Central memory CD8-positive, alpha-beta T cell (primary cell): ENCODE measurements at regions not wholly inside any gene's neighbourhood (a gene's known extent, or its start where the extent isn't known, plus 50 kb on each side); places are given as distances from the start of the nearest gene placed in this dataset.

Source experiments
- ATAC-seq: fragments of 150-1000 bp; cut with Tn5 transposase; replicated peaks from 2 replicates; pipeline ENCODE4 v1.10.0; 2022; ENCODE audit warnings: mild to moderate bottlenecking, moderate FRiP score, moderate number of reproducible peaks; ENCODE audit not compliant: poor library complexity, severe bottlenecking; ENCODE audit errors: extremely low read depth
- DNase-seq, 2 donors: peaks; one replicate each; pipeline ENCODE4 v3.0.0; 2021; ENCODE audit warnings: low spot score in 2 of 2
- H3K27ac Mint-ChIP-seq: one replicate; pipeline ENCODE4 v1.8.0; 2022; ENCODE audit warnings: low read depth, mild to moderate bottlenecking, moderate library complexity, mixed read lengths
- H3K27me3 Mint-ChIP-seq: one replicate; pipeline ENCODE4 v1.8.0; 2022; ENCODE audit warnings: mixed read lengths
- H3K36me3 Mint-ChIP-seq: one replicate; pipeline ENCODE4 v1.8.0; 2022; ENCODE audit warnings: mild to moderate bottlenecking, moderate library complexity, mixed read lengths; ENCODE audit not compliant: insufficient read depth
- H3K4me1 Mint-ChIP-seq: one replicate; pipeline ENCODE4 v1.8.0; 2022; ENCODE audit warnings: mixed read lengths
- H3K4me3 Mint-ChIP-seq: one replicate; pipeline ENCODE4 v1.8.0; 2022; ENCODE audit warnings: mild to moderate bottlenecking, moderate library complexity, mixed read lengths
- H3K9me3 Mint-ChIP-seq: one replicate; pipeline ENCODE4 v1.8.0; 2022; ENCODE audit warnings: mixed read lengths

DNA sequence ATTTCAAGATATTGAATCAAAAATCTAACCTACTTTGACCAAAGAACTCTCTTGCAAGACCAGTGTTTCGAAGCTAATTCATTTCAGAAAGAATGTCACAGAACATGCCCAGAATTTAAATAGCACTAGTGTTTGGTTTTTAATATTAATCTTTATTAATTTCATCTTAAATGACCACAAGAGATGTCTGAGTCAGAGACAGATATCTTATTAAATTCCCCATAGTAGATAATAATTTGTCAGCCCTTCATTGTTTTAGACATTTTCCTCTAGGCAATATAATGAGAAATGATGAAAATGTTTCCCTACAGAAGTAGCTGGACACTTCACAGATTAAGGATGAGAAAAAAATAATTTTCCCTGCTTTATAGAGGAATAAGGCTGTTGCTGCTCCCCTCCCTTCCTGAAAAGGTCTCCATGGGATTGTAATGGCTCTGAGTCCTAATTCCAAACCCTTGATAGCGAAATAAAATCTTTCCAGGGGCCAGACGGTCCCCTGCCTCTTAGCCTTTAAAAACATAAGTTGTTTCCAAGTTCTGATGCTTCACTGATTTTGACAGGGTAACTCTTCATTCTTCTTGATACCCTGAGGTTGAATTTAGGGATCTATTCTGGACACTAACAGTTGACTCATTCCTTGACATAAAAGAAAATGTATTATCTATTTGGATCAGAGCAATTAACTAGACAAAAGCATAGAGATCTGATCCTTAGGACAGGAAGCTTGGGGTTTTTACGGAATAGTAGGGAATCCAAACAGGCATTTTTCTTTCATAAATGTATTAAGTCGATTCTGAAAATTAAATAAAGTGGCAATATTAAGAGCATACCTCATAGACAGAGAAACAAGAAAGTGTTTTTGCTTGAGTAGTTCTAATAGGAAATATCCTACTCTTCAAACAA lies 820.8 kb downstream of the BRINP3 start:
- ATAC-seq (no peak), DNase-seq (no peak)
- Mint-ChIP-seq H3K4me1 (no peaks in the 10 kb centered on the region), H3K27me3 (no peaks in the 10 kb centered on the region), H3K9me3 (peaks cover 13% of the 10 kb centered on the region), H3K27ac (no peak overlapping the region), H3K36me3 (no peaks in the 10 kb centered on the region), H3K4me3 (no peak overlapping the region)

DNA sequence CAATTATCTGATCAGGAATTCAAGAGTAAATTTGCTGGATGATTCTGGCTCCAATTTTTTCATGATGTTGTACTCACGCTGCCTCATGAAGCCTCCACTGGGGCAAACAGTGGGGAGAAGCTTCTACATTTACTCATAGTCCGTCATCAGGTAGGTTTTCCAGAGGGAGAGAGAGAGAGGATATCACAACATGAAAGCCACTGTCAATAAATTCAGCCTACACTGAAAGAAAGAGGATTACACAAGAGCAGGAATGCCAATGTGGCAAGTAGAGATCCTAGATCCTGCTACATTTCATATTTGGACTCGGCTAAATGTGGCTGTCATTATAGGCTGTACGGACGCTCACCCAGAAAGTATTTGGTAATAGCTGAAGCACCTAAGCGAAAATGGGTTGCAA lies 819.9 kb downstream of the BRINP3 start:
- no peak for ATAC-seq
- no peak for DNase-seq
- no peaks in the 10 kb centered on the region for H3K27me3 Mint-ChIP-seq
- no peaks in the 10 kb centered on the region for H3K36me3 Mint-ChIP-seq
- H3K4me3 Mint-ChIP-seq, result no peak overlapping the region
- H3K9me3 Mint-ChIP-seq, result peaks cover 19% of the 10 kb centered on the region
- H3K4me1 Mint-ChIP-seq, result no peaks in the 10 kb centered on the region
- H3K27ac Mint-ChIP-seq, result no peak overlapping the region

DNA sequence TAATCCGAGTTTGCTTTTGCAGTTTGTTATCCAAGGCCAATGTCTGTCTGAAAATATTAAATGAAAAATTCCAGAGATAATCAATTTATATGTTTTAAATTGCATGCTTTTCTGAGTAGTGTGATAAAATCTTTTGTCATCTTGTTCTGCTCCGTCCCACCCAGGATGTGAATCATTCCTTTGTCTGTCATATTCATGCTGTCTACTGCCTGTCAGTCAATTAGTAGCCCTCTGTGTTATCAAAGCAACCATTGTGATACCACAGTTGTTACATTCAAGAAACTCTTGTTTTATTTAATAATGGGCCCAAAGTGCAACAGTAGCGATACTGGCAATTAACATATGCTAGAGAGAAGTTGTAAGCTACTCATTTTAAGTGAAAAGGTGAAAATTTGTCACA lies 819.3 kb downstream of the BRINP3 start:
- H3K27me3 Mint-ChIP-seq, result no peaks in the 10 kb centered on the region
- no peaks in the 10 kb centered on the region for H3K36me3 Mint-ChIP-seq
- no peak for ATAC-seq
- H3K27ac Mint-ChIP-seq, result no peak overlapping the region
- H3K4me1 Mint-ChIP-seq, result no peaks in the 10 kb centered on the region
- DNase-seq, result no peak
- H3K4me3 Mint-ChIP-seq, result no peak overlapping the region
- peaks cover 18% of the 10 kb centered on the region for H3K9me3 Mint-ChIP-seq

DNA sequence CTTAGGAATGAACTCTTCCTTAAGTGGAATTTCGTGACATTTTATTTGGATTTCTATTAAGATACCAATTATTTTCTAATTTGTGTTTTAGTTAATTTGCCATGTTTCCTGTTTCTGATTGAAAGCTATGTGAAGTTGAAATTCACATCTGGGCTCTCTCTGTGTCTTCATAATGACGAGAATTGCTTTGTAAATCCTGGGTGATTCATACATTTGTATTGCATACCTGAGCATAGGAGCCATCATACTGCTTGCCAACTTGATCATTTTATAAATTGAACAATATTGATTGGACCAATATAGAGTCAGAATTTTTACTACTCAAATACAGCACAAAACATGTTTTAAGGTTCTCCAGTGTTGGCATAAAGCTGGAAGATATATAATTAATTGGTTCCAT lies 817.9 kb downstream of the BRINP3 start:
- Mint-ChIP-seq H3K4me3 (no peak overlapping the region), H3K9me3 (peaks cover 6% of the 10 kb centered on the region), H3K36me3 (no peaks in the 10 kb centered on the region), H3K27me3 (no peaks in the 10 kb centered on the region), H3K4me1 (no peaks in the 10 kb centered on the region), H3K27ac (no peak overlapping the region)
- ATAC-seq, result no peak
- DNase-seq, result no peak

DNA sequence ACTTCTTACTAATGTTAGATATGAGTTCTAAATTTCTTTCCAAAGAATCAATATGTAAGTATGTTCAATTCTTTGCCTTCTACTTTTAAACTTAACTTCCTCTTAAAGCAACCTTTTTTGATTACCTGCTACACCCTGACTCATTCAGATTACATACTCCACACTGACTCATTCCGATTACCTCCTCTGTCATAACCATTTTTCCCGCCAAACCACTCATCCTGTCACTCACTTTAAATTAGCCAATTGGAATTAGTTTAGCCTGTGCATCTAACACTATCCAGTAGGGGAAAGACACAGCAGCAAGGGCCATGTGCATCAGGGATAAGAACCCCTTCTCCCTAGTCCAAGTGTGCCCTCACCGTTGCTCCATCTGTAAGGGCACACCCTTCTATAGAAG lies 815.5 kb downstream of the BRINP3 start:
- Mint-ChIP-seq H3K4me3 (no peak overlapping the region), H3K4me1 (no peaks in the 10 kb centered on the region), H3K9me3 (peaks cover 16% of the 10 kb centered on the region), H3K36me3 (no peaks in the 10 kb centered on the region), H3K27me3 (no peaks in the 10 kb centered on the region), H3K27ac (no peak overlapping the region)
- DNase-seq (no peak), ATAC-seq (no peak)

DNA sequence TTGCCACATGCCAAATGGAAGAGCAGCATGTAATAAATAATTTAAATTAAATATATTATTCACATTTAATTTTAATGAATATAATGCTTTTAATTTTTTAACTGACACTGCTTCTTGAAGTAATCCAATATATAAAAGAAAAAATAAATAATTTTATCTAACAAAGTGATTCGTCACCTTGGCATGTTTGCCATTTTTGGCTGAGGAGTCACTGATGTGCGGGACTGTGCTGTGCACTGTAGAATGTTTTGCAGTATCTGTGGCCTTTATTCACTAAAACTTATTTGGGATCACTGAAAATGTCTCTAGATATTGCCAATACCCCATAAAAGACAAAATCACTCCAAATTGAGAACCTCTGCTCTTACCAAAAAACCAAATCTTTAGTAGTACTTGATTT lies 807.8 kb downstream of the BRINP3 start:
- H3K9me3 Mint-ChIP-seq, result peaks cover 37% of the 10 kb centered on the region
- DNase-seq, result no peak
- ATAC-seq, result no peak
- no peaks in the 10 kb centered on the region for H3K4me1 Mint-ChIP-seq
- H3K4me3 Mint-ChIP-seq, result no peak overlapping the region
- no peaks in the 10 kb centered on the region for H3K36me3 Mint-ChIP-seq
- no peak overlapping the region for H3K27ac Mint-ChIP-seq
- H3K27me3 Mint-ChIP-seq, result no peaks in the 10 kb centered on the region

DNA sequence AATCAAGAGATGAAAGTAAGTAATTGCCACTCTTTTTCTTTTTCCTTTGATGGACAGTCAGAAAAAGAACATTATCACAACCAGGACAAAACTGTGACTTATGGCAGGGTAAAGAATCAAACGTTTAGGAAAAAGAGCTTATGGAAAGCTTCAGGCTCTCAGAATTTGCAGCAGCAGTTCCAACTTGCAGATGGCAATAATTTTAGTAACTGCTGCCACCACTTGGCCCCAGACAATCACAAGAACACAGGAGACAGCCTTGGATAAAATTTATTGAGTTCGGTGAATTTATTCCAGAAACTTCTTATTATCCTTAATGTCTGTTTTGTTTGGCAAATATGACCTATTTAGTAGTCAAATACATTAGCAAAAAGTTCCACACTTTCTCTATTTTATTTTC lies 804.4 kb downstream of the BRINP3 start:
- no peak for ATAC-seq
- Mint-ChIP-seq H3K36me3 (no peaks in the 10 kb centered on the region), H3K9me3 (peaks cover 19% of the 10 kb centered on the region), H3K4me1 (no peaks in the 10 kb centered on the region), H3K27ac (no peak overlapping the region), H3K27me3 (no peaks in the 10 kb centered on the region), H3K4me3 (no peak overlapping the region)
- DNase-seq, result no peak

DNA sequence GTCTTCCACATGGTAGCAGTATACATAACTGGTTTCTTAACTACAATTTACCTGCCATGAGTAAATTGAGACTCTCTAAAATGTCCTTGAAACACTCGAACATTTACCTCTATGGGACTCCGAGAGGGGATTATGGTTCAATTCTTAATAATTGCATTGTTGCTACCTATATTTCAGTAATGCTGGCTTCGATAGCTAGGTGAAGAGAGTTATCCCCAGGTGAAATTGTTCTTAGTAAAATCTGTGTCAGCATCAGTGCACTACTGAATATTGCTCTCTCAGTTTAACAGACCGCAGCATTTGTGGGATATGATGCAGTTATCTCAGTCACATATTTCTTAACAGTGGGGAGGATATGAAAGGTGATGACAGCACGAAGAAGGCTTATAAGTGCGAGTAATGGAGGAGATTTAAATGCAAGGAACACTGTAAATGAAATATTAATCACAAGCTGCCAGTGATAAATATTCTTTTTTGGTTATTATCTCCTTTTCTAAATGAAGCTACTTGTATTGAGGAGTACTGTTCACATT lies 801.9 kb downstream of the BRINP3 start:
- no peak overlapping the region for H3K27ac Mint-ChIP-seq

DNA sequence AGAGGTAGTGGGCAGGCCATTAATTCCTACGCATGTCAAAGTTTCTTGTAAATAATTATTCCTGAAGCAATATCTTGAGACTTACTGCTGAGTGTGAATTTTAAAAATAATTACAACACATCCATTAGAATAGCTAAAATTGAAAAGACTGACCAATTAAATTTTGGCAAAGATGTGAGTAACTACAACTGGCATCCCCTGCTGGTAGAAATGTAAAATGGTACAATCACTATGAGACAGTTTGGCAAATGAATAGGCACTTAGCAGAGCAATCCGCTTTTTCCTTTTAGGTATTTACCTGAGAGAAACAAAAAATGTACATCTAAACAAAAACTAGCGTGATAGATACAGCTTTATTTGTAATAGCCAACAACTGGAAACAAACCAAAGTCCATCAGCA lies 798.9 kb downstream of the BRINP3 start:
- Mint-ChIP-seq H3K36me3 (no peaks in the 10 kb centered on the region), H3K27ac (no peak overlapping the region), H3K9me3 (peaks cover 22% of the 10 kb centered on the region), H3K4me3 (no peak overlapping the region), H3K4me1 (no peaks in the 10 kb centered on the region), H3K27me3 (no peaks in the 10 kb centered on the region)
- ATAC-seq, result no peak
- no peak for DNase-seq

More for the DNA sequence above, 801.9 kb downstream of the BRINP3 start:
- H3K4me3 Mint-ChIP-seq, result no peak overlapping the region
- DNase-seq, result no peak
- H3K4me1 Mint-ChIP-seq, result no peaks in the 10 kb centered on the region
- no peaks in the 10 kb centered on the region for H3K27me3 Mint-ChIP-seq
- peaks cover 21% of the 10 kb centered on the region for H3K9me3 Mint-ChIP-seq
- no peaks in the 10 kb centered on the region for H3K36me3 Mint-ChIP-seq
- no peak for ATAC-seq

DNA sequence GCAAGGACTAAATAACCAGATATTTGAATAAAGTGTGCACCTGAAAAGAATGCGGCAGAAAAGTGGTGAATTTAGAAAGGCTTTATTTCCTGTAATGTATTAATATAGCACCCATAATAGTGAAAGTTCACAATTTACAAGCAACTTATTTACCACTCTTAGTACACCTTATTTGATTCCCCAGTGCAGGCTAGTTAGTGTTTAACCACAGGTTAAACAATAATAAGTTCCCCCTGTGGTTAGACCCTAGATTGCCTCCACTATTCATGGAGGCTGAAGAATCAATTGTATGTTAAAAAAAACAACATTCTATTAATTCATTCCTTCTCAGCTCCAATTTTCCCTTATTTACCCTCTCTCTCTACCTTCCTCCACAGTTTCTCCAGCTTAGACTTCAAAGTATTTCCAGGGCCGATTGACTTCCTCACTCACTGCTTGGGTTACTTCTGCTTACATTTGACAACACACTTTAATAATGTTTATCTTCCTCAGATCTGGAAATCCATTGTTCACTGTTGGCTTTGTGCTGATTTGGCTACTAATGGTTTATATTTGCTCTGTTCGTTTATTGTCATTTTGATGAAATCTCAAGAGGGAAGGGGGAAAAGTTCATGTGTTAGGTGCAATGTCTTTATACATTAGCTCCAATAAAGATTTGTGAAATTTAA lies 796.3 kb downstream of the BRINP3 start:
- ATAC-seq (no peak), DNase-seq (no peak)
- no peaks in the 10 kb centered on the region for H3K4me1 Mint-ChIP-seq
- H3K4me3 Mint-ChIP-seq, result no peak overlapping the region
- no peak overlapping the region for H3K27ac Mint-ChIP-seq
- H3K27me3 Mint-ChIP-seq, result no peaks in the 10 kb centered on the region
- H3K9me3 Mint-ChIP-seq, result peaks cover 22% of the 10 kb centered on the region
- H3K36me3 Mint-ChIP-seq, result no peaks in the 10 kb centered on the region

DNA sequence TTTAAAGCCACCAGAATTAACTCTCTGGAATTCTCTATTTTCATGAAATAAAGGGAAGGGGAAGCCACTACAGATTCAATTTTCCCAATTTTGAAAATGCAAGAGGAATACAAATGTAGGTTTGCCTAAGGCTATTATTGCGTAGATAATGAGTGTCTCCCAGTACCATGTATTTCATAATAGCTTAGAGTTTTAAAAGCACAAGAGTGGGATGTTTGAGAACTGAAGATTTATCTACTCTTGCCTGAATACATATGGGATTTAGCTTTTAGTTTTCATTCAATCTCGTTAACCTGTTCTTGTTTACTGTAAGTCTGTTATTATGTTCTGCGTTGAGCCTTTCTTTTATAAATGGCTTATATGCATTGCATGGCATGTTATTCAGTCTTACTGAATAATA lies 795.1 kb downstream of the BRINP3 start:
- no peaks in the 10 kb centered on the region for H3K36me3 Mint-ChIP-seq
- no peak for ATAC-seq
- no peak overlapping the region for H3K27ac Mint-ChIP-seq
- H3K9me3 Mint-ChIP-seq, result peaks cover 22% of the 10 kb centered on the region
- no peaks in the 10 kb centered on the region for H3K27me3 Mint-ChIP-seq
- no peaks in the 10 kb centered on the region for H3K4me1 Mint-ChIP-seq
- no peak overlapping the region for H3K4me3 Mint-ChIP-seq
- DNase-seq, result no peak

DNA sequence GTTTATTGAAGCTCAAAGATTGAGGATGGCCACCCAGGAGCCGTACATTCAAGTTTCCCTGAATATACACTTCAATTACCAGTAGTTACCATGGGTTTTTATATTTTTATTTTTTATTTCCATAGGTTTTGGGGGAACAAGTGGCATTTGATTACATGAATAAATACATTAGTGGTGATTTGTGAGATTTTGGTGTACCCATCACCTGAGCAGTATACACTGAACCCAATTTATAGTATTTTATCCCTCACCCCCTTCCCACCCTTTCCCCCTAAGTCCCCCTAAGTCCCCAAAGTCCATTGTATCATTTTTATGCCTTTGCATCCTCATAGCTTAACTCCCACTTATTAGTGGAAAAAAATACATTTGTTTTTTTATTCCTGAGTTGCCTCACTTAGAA lies 791.4 kb downstream of the BRINP3 start:
- Mint-ChIP-seq H3K27me3 (no peaks in the 10 kb centered on the region), H3K9me3 (peaks cover 10% of the 10 kb centered on the region), H3K4me3 (no peak overlapping the region)

DNA sequence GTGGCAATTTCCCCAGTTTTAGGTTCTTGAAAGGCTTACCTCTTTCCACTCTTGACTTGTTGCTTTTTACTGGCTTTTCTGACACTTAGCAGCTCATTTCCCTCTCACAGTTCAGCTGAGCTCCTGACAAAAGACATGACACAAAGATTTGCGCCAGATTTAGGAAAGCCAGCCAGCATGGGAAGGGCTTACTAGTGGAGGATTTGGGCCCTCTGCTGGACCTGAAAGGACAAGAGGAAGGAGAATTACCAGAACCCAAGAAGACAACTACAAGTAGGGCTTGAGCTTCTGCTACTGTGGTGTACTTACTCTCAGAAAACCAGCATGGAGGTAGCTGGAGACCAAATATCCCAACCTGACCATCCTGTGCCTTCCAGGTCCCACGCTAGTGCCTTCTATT lies 784.5 kb downstream of the BRINP3 start:
- H3K27me3 Mint-ChIP-seq, result no peaks in the 10 kb centered on the region
- peaks cover 24% of the 10 kb centered on the region for H3K9me3 Mint-ChIP-seq
- no peaks in the 10 kb centered on the region for H3K36me3 Mint-ChIP-seq
- ATAC-seq (no peak), DNase-seq (no peak)
- H3K27ac Mint-ChIP-seq, result no peak overlapping the region
- H3K4me3 Mint-ChIP-seq, result no peak overlapping the region
- no peaks in the 10 kb centered on the region for H3K4me1 Mint-ChIP-seq

More for the DNA sequence above, 791.4 kb downstream of the BRINP3 start:
- H3K27ac Mint-ChIP-seq, result no peak overlapping the region
- H3K4me1 Mint-ChIP-seq, result no peaks in the 10 kb centered on the region
- ATAC-seq (no peak), DNase-seq (no peak)
- no peaks in the 10 kb centered on the region for H3K36me3 Mint-ChIP-seq
